NT2/D1 (cell line): ENCODE measurements at regions not wholly inside any gene's neighbourhood (a gene's known extent, or its start where the extent isn't known, plus 50 kb on each side); places are given as distances from the start of the nearest gene placed in this dataset.

Source experiments
- SUZ12 ChIP-seq: IDR thresholded peaks from 2 replicates; pipeline ENCODE4 v1.6.1; 2011; ENCODE audit not compliant: insufficient read length, insufficient read depth; ENCODE audit errors: extremely low read depth
- YY1 ChIP-seq: IDR thresholded peaks from 2 replicates; pipeline ENCODE4 v1.6.1; 2011; ENCODE audit not compliant: insufficient read length, insufficient read depth
- ZNF274 ChIP-seq: IDR thresholded peaks from 2 replicates; pipeline ENCODE4 v1.6.1; 2011; ENCODE audit warnings: mild to moderate bottlenecking, low read depth, low read length

- no peak for TF ChIP-seq YY1
- TF ChIP-seq SUZ12, result no peak
- TF ChIP-seq ZNF274, result no peak
Measured at GRCh38 chr17:27244011-27244410, 49.9 kb upstream of the WSB1 start.
